K562 (cell line): ENCODE measurements at regions not wholly inside any gene's neighbourhood (a gene's known extent, or its start where the extent isn't known, plus 50 kb on each side); places are given as distances from the start of the nearest gene placed in this dataset.

Experiments used
- ATAC-seq: fragments of 200-7000 bp; cut with Tn5 transposase; 3 replicates; pipeline ENCODE4 v1.9.1; 2020; ENCODE audit warnings: moderate library complexity
- BruUV-seq: library from RNA; stranded (reverse); fragments of 400-500 nt; replicated peaks from 2 replicates; lab custom pipeline; 2021; lab: Mats Ljungman, UMichigan
- CTCF ChIA-PET: fragments of 300-600 bp; formaldehyde crosslinking; extraction: SDS; loops from one replicate; lab custom pipeline; 2021; ENCODE audit warnings: low intra/inter-chr PET ratio; lab: Yijun Ruan, JAX
- POLR2A ChIA-PET: fragments of 300-600, 350-650 bp; sonication (Branson Sonifier 250); formaldehyde crosslinking; extraction: SDS; loops from one replicate; lab custom pipeline; 2021; ENCODE audit warnings: antibody characterized with exemption, inconsistent platforms; lab: Yijun Ruan, JAX
- DNase-seq, 4 experiments: peaks; one replicate each; pipeline versions ENCODE4 v3.0.0 to v3.0.0-alpha.2; 2011 to 2018; ENCODE audit warnings: low spot score in 3 of 4, mixed read lengths in 3 of 4; ENCODE audit errors: extremely low read depth in 1 of 4
- FAIRE-seq: peaks from 2 replicates; lab custom pipeline; 2011; peaks lifted over from hg19 to GRCh38; lab: Jason Lieb, UNC
- H2AFZ ChIP-seq: 2 replicates; pipeline ENCODE4 v1.6.0; 2011; ENCODE audit warnings: low read depth, low read length, control low read depth, inconsistent platforms
- H3K27ac ChIP-seq: fragments of 200-600 bp; 3 replicates; pipeline ENCODE4 v1.8.0; 2011; ENCODE audit warnings: low read depth, mild to moderate bottlenecking, control low read depth, inconsistent platforms, low read length, moderate library complexity, mixed read lengths; ENCODE audit errors: extremely low read depth
- H3K27me3 ChIP-seq, 2 experiments: fragments of 300-600 bp in 1 of 2; 2 replicates in 1 of 2; 3 replicates in 1 of 2; pipeline versions ENCODE4 v1.6.0 to v1.8.0; 2011; ENCODE audit warnings: inconsistent platforms in 2 of 2, low read length in 2 of 2, mild to moderate bottlenecking in 1 of 2, mixed read lengths in 1 of 2, moderate library complexity in 1 of 2; ENCODE audit not compliant: control insufficient read depth in 2 of 2, insufficient read depth in 2 of 2
- H3K36me3 ChIP-seq: fragments of 300-600 bp; 3 replicates; pipeline ENCODE4 v1.8.0; 2011; ENCODE audit warnings: mild to moderate bottlenecking, low read length, inconsistent platforms; ENCODE audit not compliant: control insufficient read depth, insufficient read depth
- H3K4me1 ChIP-seq, 2 experiments: fragments of 200-600 bp in 1 of 2; replicated peaks in 1 of 2; 2 replicates in 1 of 2; 3 replicates in 1 of 2; pipeline versions ENCODE4 v1.5.1 to v1.8.0; 2011; ENCODE audit warnings: inconsistent platforms in 2 of 2, low read length in 2 of 2, mild to moderate bottlenecking in 1 of 2, mixed read lengths in 1 of 2, moderate library complexity in 1 of 2; ENCODE audit not compliant: control insufficient read depth in 2 of 2, insufficient read depth in 2 of 2
- H3K4me2 ChIP-seq: 2 replicates; pipeline ENCODE4 v1.6.1; 2011; ENCODE audit warnings: low read length, control low read depth, inconsistent platforms, mixed read lengths; ENCODE audit not compliant: insufficient read depth
- H3K4me3 ChIP-seq: fragments of 200-600 bp; sonication (generic), shearing (Covaris generic); 2 replicates; pipeline ENCODE4 v1.5.1; 2016; ENCODE audit warnings: control low read depth, inconsistent platforms
- H3K79me2 ChIP-seq: fragments of 200-600 bp; 3 replicates; pipeline ENCODE4 v1.8.0; 2011; ENCODE audit warnings: low read length, inconsistent platforms; ENCODE audit not compliant: control insufficient read depth, insufficient read depth
- H3K9ac ChIP-seq, 2 experiments: 2 replicates each; pipeline versions ENCODE4 v1.6.0 to v1.6.1; 2011; ENCODE audit warnings: low read depth in 2 of 2, low read length in 2 of 2, control low read depth in 1 of 2, inconsistent platforms in 1 of 2, mild to moderate bottlenecking in 1 of 2, mixed read lengths in 1 of 2; ENCODE audit not compliant: insufficient read depth in 1 of 2
- H3K9me1 ChIP-seq: one replicate; pipeline ENCODE4 v1.6.0; 2011; ENCODE audit warnings: inconsistent platforms, mild to moderate bottlenecking, low read length, moderate library complexity; ENCODE audit not compliant: control insufficient read depth, insufficient read depth
- H3K9me3 ChIP-seq: replicated peaks from 2 replicates; pipeline ENCODE4 v1.5.1; 2011; ENCODE audit warnings: low read depth, low read length, inconsistent platforms; ENCODE audit not compliant: control insufficient read depth, insufficient read depth
- H4K20me1 ChIP-seq: replicated peaks from 2 replicates; pipeline ENCODE4 v1.6.1; 2011; ENCODE audit warnings: low read length, inconsistent platforms, mixed read lengths; ENCODE audit not compliant: control insufficient read depth, insufficient read depth
- BHLHE40 ChIP-seq: IDR thresholded peaks from 2 replicates; pipeline ENCODE4 v1.6.1; 2011; ENCODE audit warnings: low read length, improper control_type of control experiment
- DEAF1 ChIP-seq: fragments of 450-650 bp; formaldehyde crosslinking; IDR thresholded peaks from 2 replicates; pipeline ENCODE4 v1.4.0; 2020; ENCODE audit warnings: mild to moderate bottlenecking, moderate library complexity
- GABPA ChIP-seq: fragments of 200-800 bp; sonication (Bioruptor generic); conservative IDR thresholded peaks from 2 replicates; pipeline ENCODE4 v1.6.1; 2016; ENCODE audit warnings: low read depth, missing genetic modification characterization, missing compliant biosample characterization
- GATAD2A ChIP-seq: fragments of 450-650 bp; IDR thresholded peaks from 2 replicates; pipeline ENCODE4 v1.6.1; 2017
- L3MBTL2 ChIP-seq: fragments of 450-650 bp; IDR thresholded peaks from 2 replicates; pipeline ENCODE4 v1.6.1; 2016; ENCODE audit warnings: mild to moderate bottlenecking, moderate library complexity
- MCM7 ChIP-seq, 2 experiments: fragments of 450-650 bp; IDR thresholded peaks; 2 replicates each; pipeline ENCODE4 v1.6.1; 2016 to 2018
- NFE2 ChIP-seq: IDR thresholded peaks from 2 replicates; pipeline ENCODE4 v1.6.1; 2014; ENCODE audit warnings: antibody characterized with exemption, low read depth
- PHB ChIP-seq: fragments of 250-450 bp; sonication (Bioruptor Pico); IDR thresholded peaks from 2 replicates; pipeline ENCODE4 v1.5.0; 2021
- PREB ChIP-seq: sonication (generic); formaldehyde crosslinking; IDR thresholded peaks from 2 replicates; pipeline ENCODE4 v1.8.1; 2023; ENCODE audit warnings: mild to moderate bottlenecking, missing genetic modification reagents
- PRMT5 ChIP-seq: sonication (generic); formaldehyde crosslinking; IDR thresholded peaks from 2 replicates; pipeline ENCODE4 v1.5.0; 2020; ENCODE audit warnings: missing genetic modification reagents
- SMARCB1 ChIP-seq: IDR thresholded peaks from 2 replicates; pipeline ENCODE4 v1.6.1; 2011; ENCODE audit warnings: improper control_type of control experiment, low read depth; ENCODE audit not compliant: insufficient read length
- THRAP3 ChIP-seq: fragments of 450-650 bp; IDR thresholded peaks from 2 replicates; pipeline ENCODE4 v1.6.1; 2016; ENCODE audit warnings: mild to moderate bottlenecking, inconsistent platforms, borderline replicate concordance
- ZNF121 ChIP-seq: sonication (generic); formaldehyde crosslinking; conservative IDR thresholded peaks from 2 replicates; pipeline ENCODE4 v1.8.0; 2022; ENCODE audit warnings: missing genetic modification reagents
- ZNF165 ChIP-seq: fragments of 250-450 bp; sonication (Bioruptor Pico); IDR thresholded peaks from 2 replicates; pipeline ENCODE4 v1.4.0; 2020; ENCODE audit warnings: borderline replicate concordance
- ZNF785 ChIP-seq: fragments of 250-450 bp; sonication (Bioruptor Pico); IDR thresholded peaks from 2 replicates; pipeline ENCODE4 v1.4.0; 2020; ENCODE audit warnings: mild to moderate bottlenecking
- in situ Hi-C: fragments of 300-500 bp; cut with MboI; formaldehyde crosslinking; loops from 4 replicates; pipeline ENCODE4 v1.15.0; 2018; ENCODE audit warnings: inconsistent platforms, mixed read lengths
- intact Hi-C: fragments of 100-400 bp; cut with micrococcal nuclease; formaldehyde crosslinking; loops from 2 replicates; pipeline ENCODE4 v1.14.2; 2022

GRCh38 chr5:167594061-167594435 lies 697.4 kb upstream of the WWC1 start:
- FAIRE-seq (no peak), DNase-seq (no peak), ATAC-seq (no peak)
- Histone ChIP-seq H3K9ac (no peak overlapping the region), H3K27ac (no peak overlapping the region), H3K36me3 (no peaks in the 10 kb centered on the region), H3K4me2 (no peak overlapping the region), H2AFZ (no peak overlapping the region), H3K79me2 (no peaks in the 10 kb centered on the region), H3K9me3 (no peaks in the 10 kb centered on the region), H3K27me3 (no peaks in the 10 kb centered on the region), H3K4me3 (no peak overlapping the region), H3K9me1 (no peaks in the 10 kb centered on the region), H4K20me1 (no peaks in the 10 kb centered on the region), H3K4me1 (no peaks in the 10 kb centered on the region)
- in situ Hi-C loops (no loop called here), intact Hi-C loops (no loop called here)
- TF ChIP-seq PRMT5 = no peak
- TF ChIP-seq BHLHE40 = no peak
- TF ChIP-seq GATAD2A = no peak
- TF ChIP-seq ZNF165 = no peak
- TF ChIP-seq PHB (CRISPR knock-in tag) = no peak
- no peak for TF ChIP-seq L3MBTL2
- no peak for TF ChIP-seq NFE2
- TF ChIP-seq ZNF121 (CRISPR knock-in tag) = no peak
- TF ChIP-seq PREB (CRISPR knock-in tag) = no peak
- no peak for TF ChIP-seq SMARCB1
- no peak for TF ChIP-seq DEAF1 (CRISPR knock-in tag)
- no peak for TF ChIP-seq THRAP3
- TF ChIP-seq GABPA (tag) = no peak
- no peak for TF ChIP-seq ZNF785 (CRISPR knock-in tag)
- no peak for TF ChIP-seq MCM7 (IDR thresholded peaks at IDR 0.05)
- ChIA-PET CTCF (no interaction called here), POLR2A (no interaction called here)
- BruUV-seq = no TSS peak
